ENCODE measurements at regions not wholly inside any gene's neighbourhood (a gene's known extent, or its start where the extent isn't known, plus 50 kb on each side); places are given as distances from the start of the nearest gene placed in this dataset.

GRCh38 chr17:27396941-27397340 lies 59.3 kb upstream of the KSR1 start:
- DNase-seq (ENCODE audit: low read depth, low spot score), result no peak

GRCh38 chr17:27398691-27399090 lies 57.6 kb upstream of the KSR1 start:
- Histone ChIP-seq H3K9me3 (ENCODE audit: control insufficient read depth, low read depth, low read length) (peaks cover 3% of the 10 kb centered on the region), H3K4me2 (ENCODE audit: control insufficient read depth, extremely low read depth, insufficient read depth, low read depth, low read length) (no peak overlapping the region), H4K20me1 (ENCODE audit: control insufficient read depth, extremely low read depth, insufficient read depth, low read length) (no peaks in the 10 kb centered on the region), H3K27ac (ENCODE audit: control insufficient read depth, insufficient read depth, low read length) (no peak overlapping the region), H2AFZ (ENCODE audit: control insufficient read depth, low read length) (no peak overlapping the region), H3K4me3 (ENCODE audit: control insufficient read depth in 2 of 3, extremely low read depth in 1 of 3, insufficient read depth in 2 of 3, low read depth in 1 of 3, low read length in 3 of 3) (no peak overlapping the region), H3K27me3 (ENCODE audit: control insufficient read depth, extremely low read depth, insufficient read depth, low read length) (peaks cover 4% of the 10 kb centered on the region), H3K36me3 (ENCODE audit: control insufficient read depth in 2 of 2, extremely low read depth in 1 of 2, insufficient read depth in 2 of 2, low read length in 2 of 2) (no peaks in the 10 kb centered on the region), H3K9me1 (ENCODE audit: control insufficient read depth, extremely low read depth, insufficient read depth, low read length) (no peaks in the 10 kb centered on the region), H3K9ac (ENCODE audit: control insufficient read depth, extremely low read depth, insufficient read depth, low read length) (no peak overlapping the region), H3K4me1 (ENCODE audit: control insufficient read depth, extremely low read depth, insufficient read depth, low read length) (no peaks in the 10 kb centered on the region), H3K79me2 (ENCODE audit: control insufficient read depth, insufficient read depth, low read length) (no peaks in the 10 kb centered on the region)
- dilution Hi-C loops (cut with MboI; ENCODE audit: extremely low pct_ligation_motif_present, low sequenced_read_pairs), result no loop called here
- DNase-seq (ENCODE audit: low read depth, low spot score) (no peak), FAIRE-seq (no peak)
- TF ChIP-seq CTCF (optimal IDR thresholded peaks at IDR 0.05 in 1 of 3, IDR thresholded peaks at IDR 0.05 in 1 of 3, conservative IDR thresholded peaks at IDR 0.05 in 1 of 3; ENCODE audit: extremely low read depth in 1 of 3, insufficient read depth in 2 of 3, low read length in 3 of 3), result no peak
- no peak for TF ChIP-seq EZH2 (IDR thresholded peaks at IDR 0.05; ENCODE audit: low read length)

More at GRCh38 chr17:27396941-27397340, 59.3 kb upstream of the KSR1 start:
- Histone ChIP-seq H3K4me2 (ENCODE audit: control insufficient read depth, extremely low read depth, insufficient read depth, low read depth, low read length) (no peak overlapping the region), H3K79me2 (ENCODE audit: control insufficient read depth, insufficient read depth, low read length) (no peaks in the 10 kb centered on the region), H2AFZ (ENCODE audit: control insufficient read depth, low read length) (no peak overlapping the region), H3K36me3 (ENCODE audit: control insufficient read depth in 2 of 2, extremely low read depth in 1 of 2, insufficient read depth in 2 of 2, low read length in 2 of 2) (no peaks in the 10 kb centered on the region), H3K4me3 (ENCODE audit: control insufficient read depth in 2 of 3, extremely low read depth in 1 of 3, insufficient read depth in 2 of 3, low read depth in 1 of 3, low read length in 3 of 3) (no peak overlapping the region), H3K9ac (ENCODE audit: control insufficient read depth, extremely low read depth, insufficient read depth, low read length) (no peak overlapping the region), H4K20me1 (ENCODE audit: control insufficient read depth, extremely low read depth, insufficient read depth, low read length) (no peaks in the 10 kb centered on the region), H3K4me1 (ENCODE audit: control insufficient read depth, extremely low read depth, insufficient read depth, low read length) (no peaks in the 10 kb centered on the region), H3K27ac (ENCODE audit: control insufficient read depth, insufficient read depth, low read length) (no peak overlapping the region), H3K9me1 (ENCODE audit: control insufficient read depth, extremely low read depth, insufficient read depth, low read length) (no peaks in the 10 kb centered on the region), H3K27me3 (ENCODE audit: control insufficient read depth, extremely low read depth, insufficient read depth, low read length) (peaks cover 4% of the 10 kb centered on the region), H3K9me3 (ENCODE audit: control insufficient read depth, low read depth, low read length) (peaks cover 3% of the 10 kb centered on the region)
- no peak for FAIRE-seq
- dilution Hi-C loops (cut with MboI; ENCODE audit: extremely low pct_ligation_motif_present, low sequenced_read_pairs), result no loop called here
- TF ChIP-seq EZH2 (IDR thresholded peaks at IDR 0.05; ENCODE audit: low read length) (no peak), CTCF (optimal IDR thresholded peaks at IDR 0.05 in 1 of 3, IDR thresholded peaks at IDR 0.05 in 1 of 3, conservative IDR thresholded peaks at IDR 0.05 in 1 of 3; ENCODE audit: extremely low read depth in 1 of 3, insufficient read depth in 2 of 3, low read length in 3 of 3) (no peak)

Data from keratinocyte (primary cell).